CD4-positive, alpha-beta memory T cell (primary cell): ENCODE measurements at regions not wholly inside any gene's neighbourhood (a gene's known extent, or its start where the extent isn't known, plus 50 kb on each side); places are given as distances from the start of the nearest gene placed in this dataset.

Experiments used
- CTCF ChIA-PET: fragments of 350-600 bp; sonication (Branson Sonifier 250); formaldehyde crosslinking; loops from one replicate; lab custom pipeline; 2021; ENCODE audit warnings: inconsistent platforms; ENCODE audit not compliant: partially characterized antibody; lab: Charles Lee
- POLR2A ChIA-PET: fragments of 350-600 bp; sonication (Branson Sonifier 250); formaldehyde crosslinking; loops from one replicate; lab custom pipeline; 2021; ENCODE audit not compliant: partially characterized antibody; lab: Charles Lee
- DNase-seq, 5 donors: peaks; one replicate each; pipeline versions ENCODE4 v3.0.0 to v3.0.0-alpha.2; 2020 to 2022; ENCODE audit warnings: mixed read lengths in 1 of 5
- H3K27ac ChIP-seq: one replicate; pipeline ENCODE4 v1.7.0; 2013; ENCODE audit warnings: low read depth, low read length
- H3K27me3 ChIP-seq: 2 replicates; pipeline ENCODE4 v1.7.0; 2013; ENCODE audit warnings: mild to moderate bottlenecking, low read length, moderate library complexity; ENCODE audit not compliant: insufficient read depth
- H3K36me3 ChIP-seq: 2 replicates; pipeline ENCODE4 v1.7.0; 2013; ENCODE audit warnings: mild to moderate bottlenecking, low read length, moderate library complexity; ENCODE audit not compliant: insufficient read depth
- H3K4me1 ChIP-seq: 2 replicates; pipeline ENCODE4 v1.7.0; 2013; ENCODE audit warnings: mild to moderate bottlenecking, low read length, moderate library complexity; ENCODE audit not compliant: insufficient read depth
- H3K4me3 ChIP-seq, 2 donors: one replicate each; pipeline ENCODE4 v1.7.0; 2013; ENCODE audit warnings: low read length in 2 of 2, mild to moderate bottlenecking in 1 of 2
- H3K9me3 ChIP-seq, 2 donors: one replicate each; pipeline ENCODE4 v1.7.0; 2013; ENCODE audit warnings: low read length in 2 of 2, control low read depth in 1 of 2; ENCODE audit not compliant: control insufficient read depth in 1 of 2
- H3K27ac Mint-ChIP-seq, 7 donors: one replicate each; pipeline ENCODE4 v1.8.0; 2020 to 2021; ENCODE audit warnings: mixed read lengths in 7 of 7, mild to moderate bottlenecking in 6 of 7, inconsistent platforms in 3 of 7, moderate library complexity in 3 of 7
- H3K27me3 Mint-ChIP-seq, 2 donors: one replicate each; pipeline ENCODE4 v1.8.0; 2020 to 2021; ENCODE audit warnings: mixed read lengths in 2 of 2
- H3K36me3 Mint-ChIP-seq, 2 donors: one replicate each; pipeline ENCODE4 v1.8.0; 2020 to 2021; ENCODE audit warnings: mixed read lengths in 2 of 2, inconsistent platforms in 1 of 2, mild to moderate bottlenecking in 1 of 2
- H3K4me1 Mint-ChIP-seq, 4 donors: one replicate each; pipeline ENCODE4 v1.8.0; 2020 to 2021; ENCODE audit warnings: mixed read lengths in 4 of 4, mild to moderate bottlenecking in 1 of 4
- H3K4me3 Mint-ChIP-seq, 8 donors: one replicate each; pipeline ENCODE4 v1.8.0; 2020 to 2021; ENCODE audit warnings: mixed read lengths in 8 of 8, mild to moderate bottlenecking in 7 of 8, moderate library complexity in 6 of 8, inconsistent platforms in 3 of 8
- H3K9me3 Mint-ChIP-seq, 8 donors: one replicate each; pipeline ENCODE4 v1.8.0; 2020 to 2021; ENCODE audit warnings: mixed read lengths in 8 of 8, mild to moderate bottlenecking in 5 of 8, inconsistent platforms in 3 of 8, moderate library complexity in 1 of 8
- intact Hi-C: fragments of 100-400 bp; cut with micrococcal nuclease; formaldehyde crosslinking; loops from one replicate; pipeline ENCODE4 v1.15.1; 2023

DNA sequence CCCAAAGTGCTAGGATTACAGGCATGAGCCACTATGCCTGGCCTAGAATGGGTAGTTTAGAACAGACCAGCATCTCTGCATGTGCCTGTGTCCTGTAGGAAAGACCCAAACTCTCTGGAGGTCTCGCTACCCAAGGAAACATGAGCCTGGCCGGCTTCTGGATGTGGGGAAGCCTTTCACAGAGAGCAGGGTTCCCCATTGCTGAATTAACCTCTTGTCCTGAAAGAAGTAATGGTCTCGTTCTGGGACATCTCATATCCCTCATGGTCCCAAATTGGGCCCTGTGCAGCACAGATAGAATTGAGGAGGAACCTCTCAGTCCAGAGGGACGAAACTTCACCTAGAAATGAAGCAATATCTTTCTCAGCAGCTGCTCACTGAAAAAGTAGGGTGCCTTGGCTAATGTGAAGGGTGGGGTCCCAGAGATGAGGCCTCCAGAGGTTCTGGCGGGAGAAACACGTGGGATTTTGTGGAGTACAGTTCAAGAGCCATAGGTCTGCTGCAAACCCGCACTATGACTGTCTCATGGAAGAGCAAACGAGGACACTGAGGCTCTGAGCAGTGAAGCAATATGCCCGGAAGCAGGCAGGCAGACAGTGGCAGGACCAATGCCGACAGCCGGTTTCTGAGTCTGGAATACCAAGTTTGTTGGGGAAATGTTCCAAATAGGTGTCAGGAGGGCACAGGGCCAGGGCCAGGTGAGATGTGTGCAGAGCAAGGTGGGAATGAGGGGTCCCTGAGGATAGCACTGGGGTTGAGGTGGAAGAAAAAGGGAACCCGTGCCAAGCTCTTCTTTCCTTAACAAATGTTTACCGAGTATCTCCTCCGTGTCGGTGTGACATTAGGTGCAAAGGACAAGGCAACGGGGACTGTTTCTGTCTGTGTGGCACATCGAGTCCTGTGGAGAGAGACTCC lies 121.0 kb upstream of the TWIST2 start:
- H3K27ac ChIP-seq, result no peak overlapping the region
- Mint-ChIP-seq H3K27me3 (peaks cover 2 to 19% of the 10 kb centered on the region in 2 donors), H3K4me3 (no peak overlapping the region), H3K36me3 (no peaks in the 10 kb centered on the region), H3K9me3 (peaks cover 0 to 7% (median 3%) of the 10 kb centered on the region in 8 donors), H3K4me1 (no peaks in the 10 kb centered on the region), H3K27ac (no peak overlapping the region)
- POLR2A ChIA-PET, result no interaction called here
- no peak overlapping the region for H3K4me3 ChIP-seq
- DNase-seq, result no peak
- intact Hi-C loops, result no loop called here
- H3K9me3 ChIP-seq, result no peaks in the 10 kb centered on the region
- no peaks in the 10 kb centered on the region for H3K4me1 ChIP-seq
- no peaks in the 10 kb centered on the region for H3K36me3 ChIP-seq
- CTCF ChIA-PET, result no interaction called here
- no peaks in the 10 kb centered on the region for H3K27me3 ChIP-seq

- Histone ChIP-seq H3K4me1 (no peaks in the 10 kb centered on the region), H3K4me3 (no peak overlapping the region), H3K36me3 (no peaks in the 10 kb centered on the region), H3K27ac (no peak overlapping the region), H3K27me3 (no peaks in the 10 kb centered on the region), H3K9me3 (no peaks in the 10 kb centered on the region)
- Mint-ChIP-seq H3K27me3 (peaks cover 2 to 19% of the 10 kb centered on the region in 2 donors), H3K4me1 (no peaks in the 10 kb centered on the region), H3K9me3 (peaks cover 0 to 7% (median 3%) of the 10 kb centered on the region in 8 donors), H3K27ac (no peak overlapping the region), H3K36me3 (no peaks in the 10 kb centered on the region), H3K4me3 (no peak overlapping the region)
- POLR2A ChIA-PET, result no interaction called here
- DNase-seq, result no peak
- CTCF ChIA-PET, result no interaction called here
- intact Hi-C loops, result no loop called here
These were observed 120.1 kb upstream of the TWIST2 start for GRCh38 chr2:238727585-238728329.

DNA sequence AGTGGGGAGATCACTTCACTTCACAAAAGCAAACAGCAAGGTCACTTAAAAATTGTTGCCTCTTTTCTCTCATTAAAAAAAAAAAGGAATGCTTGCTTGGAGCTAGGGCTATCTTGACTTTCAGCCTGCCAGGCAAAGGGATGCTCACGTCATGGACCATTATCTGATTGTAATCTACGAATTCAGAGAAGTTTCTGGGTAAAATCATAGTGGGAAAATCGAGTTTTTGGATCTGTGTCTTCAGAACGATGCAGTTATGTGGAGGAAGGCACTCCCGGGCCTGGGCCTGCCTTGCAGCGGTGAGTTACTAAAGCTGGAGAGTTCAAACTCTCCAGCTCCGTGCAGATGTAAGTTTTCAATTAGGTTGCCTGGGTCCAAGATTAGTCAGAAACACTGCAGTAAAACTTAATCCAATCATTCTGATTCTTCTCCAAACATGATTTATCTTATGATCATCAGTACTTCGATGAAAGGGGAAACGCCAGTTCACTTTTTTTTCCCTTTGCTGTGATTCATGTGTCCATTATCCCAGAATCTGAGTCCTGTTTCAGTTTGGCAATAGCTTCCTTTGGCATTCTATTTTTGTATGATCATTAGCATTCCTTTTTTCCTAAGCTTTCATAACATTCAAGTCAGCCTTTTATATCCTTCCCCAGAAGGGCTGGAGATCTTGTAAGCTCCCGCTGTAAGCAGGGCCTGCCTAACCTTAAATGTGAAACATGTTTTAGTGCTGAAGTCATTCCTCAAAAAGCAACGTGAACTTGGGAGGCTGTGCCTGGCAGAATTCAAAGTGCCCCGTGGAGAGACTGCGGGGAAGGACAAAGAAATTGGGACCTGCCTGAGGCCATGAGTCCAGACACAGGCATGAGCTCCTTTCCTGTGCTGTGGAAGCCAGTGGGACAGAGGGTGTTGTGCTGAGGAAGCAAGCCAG lies 119.3 kb upstream of the TWIST2 start:
- no peaks in the 10 kb centered on the region for H3K4me1 Mint-ChIP-seq
- no peaks in the 10 kb centered on the region for H3K4me1 ChIP-seq

DNA sequence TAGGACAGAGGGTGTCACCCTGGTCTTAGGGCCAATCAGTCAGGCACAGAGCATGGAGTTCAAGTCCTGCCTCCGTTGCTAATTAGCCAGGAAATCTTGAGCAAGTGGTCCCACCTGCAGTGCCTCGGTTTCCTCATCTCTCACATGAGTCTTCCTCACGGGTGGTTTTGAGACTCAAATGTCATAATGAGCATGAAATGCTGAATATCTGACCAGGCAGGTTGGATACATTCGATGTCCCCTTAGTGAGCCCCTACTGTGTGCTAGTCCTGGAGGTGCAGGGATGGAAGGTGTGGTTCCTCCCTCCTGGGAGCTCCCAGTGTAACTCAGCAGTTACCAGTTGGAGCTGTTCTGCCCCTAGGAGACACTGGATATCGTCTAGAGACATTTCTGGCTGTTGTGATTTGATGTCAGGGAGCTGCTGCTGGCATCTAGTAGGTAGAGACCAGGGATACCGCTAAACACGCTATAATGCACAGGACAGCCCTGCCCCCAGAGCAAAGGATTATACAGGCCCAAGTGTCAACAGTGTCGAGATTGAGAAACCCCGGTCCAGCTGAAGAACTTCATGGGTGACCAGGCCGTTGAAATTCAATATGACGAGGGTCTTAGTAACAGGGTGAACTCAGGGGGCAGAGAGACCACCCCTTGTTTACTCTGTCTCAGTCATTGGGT lies 118.5 kb upstream of the TWIST2 start:
- H3K27ac ChIP-seq, result no peak overlapping the region
- intact Hi-C loops, result no loop called here
- no peak overlapping the region for H3K4me3 Mint-ChIP-seq
- no peak overlapping the region for H3K4me3 ChIP-seq
- ChIA-PET CTCF (no interaction called here), POLR2A (no interaction called here)
- H3K27me3 Mint-ChIP-seq, result peaks cover 2 to 19% of the 10 kb centered on the region in 2 donors
- no peaks in the 10 kb centered on the region for H3K4me1 Mint-ChIP-seq
- no peaks in the 10 kb centered on the region for H3K36me3 ChIP-seq
- H3K36me3 Mint-ChIP-seq, result no peaks in the 10 kb centered on the region
- H3K9me3 ChIP-seq, result no peaks in the 10 kb centered on the region
- no peaks in the 10 kb centered on the region for H3K27me3 ChIP-seq
- no peak overlapping the region for H3K27ac Mint-ChIP-seq
- no peak for DNase-seq
- H3K9me3 Mint-ChIP-seq, result peaks cover 0 to 7% (median 3%) of the 10 kb centered on the region in 8 donors
- H3K4me1 ChIP-seq, result no peaks in the 10 kb centered on the region

More for the DNA sequence above, 119.3 kb upstream of the TWIST2 start:
- H3K27me3 ChIP-seq, result no peaks in the 10 kb centered on the region
- POLR2A ChIA-PET, result no interaction called here
- intact Hi-C loops, result no loop called here
- Mint-ChIP-seq H3K4me3 (no peak overlapping the region), H3K27ac (no peak overlapping the region), H3K27me3 (peaks cover 2 to 19% of the 10 kb centered on the region in 2 donors), H3K9me3 (peaks cover 0 to 7% (median 3%) of the 10 kb centered on the region in 8 donors), H3K36me3 (no peaks in the 10 kb centered on the region)
- H3K9me3 ChIP-seq, result no peaks in the 10 kb centered on the region
- no peaks in the 10 kb centered on the region for H3K36me3 ChIP-seq
- no peak overlapping the region for H3K27ac ChIP-seq
- no peak for DNase-seq
- CTCF ChIA-PET, result no interaction called here
- no peak overlapping the region for H3K4me3 ChIP-seq

DNA sequence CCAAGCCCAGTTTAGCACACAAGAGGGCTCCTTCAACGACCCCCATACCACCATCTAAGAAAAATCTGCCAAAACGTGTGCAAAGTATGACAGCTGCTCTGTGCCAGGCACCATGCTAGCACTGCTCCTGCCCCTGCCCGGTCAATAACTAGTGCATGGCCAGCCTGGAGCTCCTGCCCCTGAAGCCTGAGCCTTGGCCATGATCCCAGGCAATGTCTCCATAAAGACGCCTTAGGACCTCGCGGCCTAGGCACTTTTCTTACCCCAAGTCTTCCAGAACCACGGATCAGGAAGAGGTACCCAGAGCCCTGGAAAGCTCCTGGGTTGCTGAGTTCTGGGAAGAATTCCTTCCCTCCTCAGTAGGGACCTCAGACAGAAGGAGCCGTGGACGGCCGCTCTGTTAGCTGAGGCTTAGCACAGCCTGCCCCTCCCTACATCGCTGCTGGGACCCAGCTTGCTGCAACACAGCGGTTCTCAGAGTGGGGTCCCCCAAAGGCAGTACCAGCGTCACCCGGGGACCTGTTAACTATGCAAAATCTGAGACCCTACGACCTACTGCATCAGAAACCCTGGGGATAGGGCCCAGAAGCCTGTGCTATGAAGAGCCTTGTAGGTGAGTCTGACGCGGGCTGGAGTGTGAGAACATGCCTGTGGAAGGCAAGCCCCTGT lies 117.8 kb upstream of the TWIST2 start:
- Histone ChIP-seq H3K36me3 (no peaks in the 10 kb centered on the region), H3K4me3 (no peak overlapping the region), H3K27me3 (no peaks in the 10 kb centered on the region), H3K9me3 (no peaks in the 10 kb centered on the region), H3K27ac (no peak overlapping the region), H3K4me1 (no peaks in the 10 kb centered on the region)
- POLR2A ChIA-PET, result no interaction called here
- Mint-ChIP-seq H3K4me1 (no peaks in the 10 kb centered on the region), H3K27ac (no peak overlapping the region), H3K36me3 (no peaks in the 10 kb centered on the region), H3K27me3 (peaks cover 3 to 19% of the 10 kb centered on the region in 2 donors), H3K4me3 (no peak overlapping the region), H3K9me3 (peaks cover 0 to 7% (median 1%) of the 10 kb centered on the region in 8 donors)
- no peak for DNase-seq
- intact Hi-C loops, result no loop called here
- CTCF ChIA-PET, result no interaction called here

DNA sequence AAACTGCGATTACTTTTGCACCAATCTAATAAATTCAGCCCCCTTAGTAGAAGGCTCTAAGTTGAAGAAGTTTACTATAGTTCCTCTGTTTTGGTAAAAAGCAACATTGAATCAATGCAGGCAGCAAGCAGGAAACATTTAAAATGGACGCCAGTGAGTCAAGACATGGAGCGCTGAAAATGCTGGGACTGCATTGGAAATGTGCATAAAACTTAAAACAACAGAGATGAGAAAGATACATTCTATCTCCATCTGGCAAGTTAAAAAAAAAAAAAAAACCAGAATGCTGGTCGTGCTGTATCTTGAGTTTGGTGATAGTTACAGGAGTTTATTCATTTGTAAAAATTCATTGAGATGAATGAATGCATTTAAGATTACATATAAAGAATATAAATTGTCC lies 117.0 kb upstream of the TWIST2 start:
- Histone ChIP-seq H3K36me3 (no peaks in the 10 kb centered on the region), H3K4me1 (no peaks in the 10 kb centered on the region), H3K27me3 (no peaks in the 10 kb centered on the region), H3K4me3 (no peak overlapping the region), H3K27ac (no peak overlapping the region), H3K9me3 (no peaks in the 10 kb centered on the region)
- H3K36me3 Mint-ChIP-seq, result no peaks in the 10 kb centered on the region
- H3K27ac Mint-ChIP-seq, result no peak overlapping the region
- ChIA-PET POLR2A (no interaction called here), CTCF (no interaction called here)
- H3K4me3 Mint-ChIP-seq, result no peak overlapping the region
- H3K9me3 Mint-ChIP-seq, result peaks cover 0 to 4% (median 1%) of the 10 kb centered on the region in 8 donors
- H3K27me3 Mint-ChIP-seq, result peaks cover 3 to 19% of the 10 kb centered on the region in 2 donors
- H3K4me1 Mint-ChIP-seq, result no peaks in the 10 kb centered on the region
- no peak for DNase-seq
- intact Hi-C loops, result no loop called here
